GM13976 (cell line): ENCODE measurements at regions not wholly inside any gene's neighbourhood (a gene's known extent, or its start where the extent isn't known, plus 50 kb on each side); places are given as distances from the start of the nearest gene placed in this dataset.
"Not testable (repeated sequence)": the region's sequence is repeated elsewhere in the genome, so short reads cannot be mapped to it uniquely, and the experiment has no call there.

Source experiments
- DNase-seq: peaks from one replicate; pipeline ENCODE4 v3.0.0; 2012; ENCODE audit warnings: low spot score
- in situ Hi-C: fragments of 300-500 bp; cut with MboI; formaldehyde crosslinking; loops from one replicate; pipeline ENCODE4 v1.12.0; 2022; ENCODE audit warnings: low sequenced_read_pairs, mixed read lengths, inconsistent platforms; ENCODE audit not compliant: unreplicated experiment
- TF ChIP-seq, protein P1 (sequence below): IDR thresholded peaks from 2 replicates; pipeline ENCODE4 v1.5.1; 2012; ENCODE audit warnings: borderline replicate concordance, mild to moderate bottlenecking; ENCODE audit not compliant: insufficient read depth; ENCODE audit errors: extremely low read depth, missing control alignments, control extremely low read depth

- TF ChIP-seq, protein P1, sequence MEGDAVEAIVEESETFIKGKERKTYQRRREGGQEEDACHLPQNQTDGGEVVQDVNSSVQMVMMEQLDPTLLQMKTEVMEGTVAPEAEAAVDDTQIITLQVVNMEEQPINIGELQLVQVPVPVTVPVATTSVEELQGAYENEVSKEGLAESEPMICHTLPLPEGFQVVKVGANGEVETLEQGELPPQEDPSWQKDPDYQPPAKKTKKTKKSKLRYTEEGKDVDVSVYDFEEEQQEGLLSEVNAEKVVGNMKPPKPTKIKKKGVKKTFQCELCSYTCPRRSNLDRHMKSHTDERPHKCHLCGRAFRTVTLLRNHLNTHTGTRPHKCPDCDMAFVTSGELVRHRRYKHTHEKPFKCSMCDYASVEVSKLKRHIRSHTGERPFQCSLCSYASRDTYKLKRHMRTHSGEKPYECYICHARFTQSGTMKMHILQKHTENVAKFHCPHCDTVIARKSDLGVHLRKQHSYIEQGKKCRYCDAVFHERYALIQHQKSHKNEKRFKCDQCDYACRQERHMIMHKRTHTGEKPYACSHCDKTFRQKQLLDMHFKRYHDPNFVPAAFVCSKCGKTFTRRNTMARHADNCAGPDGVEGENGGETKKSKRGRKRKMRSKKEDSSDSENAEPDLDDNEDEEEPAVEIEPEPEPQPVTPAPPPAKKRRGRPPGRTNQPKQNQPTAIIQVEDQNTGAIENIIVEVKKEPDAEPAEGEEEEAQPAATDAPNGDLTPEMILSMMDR, result no peak
- DNase-seq, result no peak
- in situ Hi-C loops, result no loop called here
These were observed 209.1 kb upstream of the AUTS2 start for GRCh38 chr7:69389216-69389615.

GRCh38 chr7:69393912-69394311 is 204.4 kb upstream of the AUTS2 start:
- DNase-seq, in situ Hi-C loops: not testable (repeated sequence)

DNA sequence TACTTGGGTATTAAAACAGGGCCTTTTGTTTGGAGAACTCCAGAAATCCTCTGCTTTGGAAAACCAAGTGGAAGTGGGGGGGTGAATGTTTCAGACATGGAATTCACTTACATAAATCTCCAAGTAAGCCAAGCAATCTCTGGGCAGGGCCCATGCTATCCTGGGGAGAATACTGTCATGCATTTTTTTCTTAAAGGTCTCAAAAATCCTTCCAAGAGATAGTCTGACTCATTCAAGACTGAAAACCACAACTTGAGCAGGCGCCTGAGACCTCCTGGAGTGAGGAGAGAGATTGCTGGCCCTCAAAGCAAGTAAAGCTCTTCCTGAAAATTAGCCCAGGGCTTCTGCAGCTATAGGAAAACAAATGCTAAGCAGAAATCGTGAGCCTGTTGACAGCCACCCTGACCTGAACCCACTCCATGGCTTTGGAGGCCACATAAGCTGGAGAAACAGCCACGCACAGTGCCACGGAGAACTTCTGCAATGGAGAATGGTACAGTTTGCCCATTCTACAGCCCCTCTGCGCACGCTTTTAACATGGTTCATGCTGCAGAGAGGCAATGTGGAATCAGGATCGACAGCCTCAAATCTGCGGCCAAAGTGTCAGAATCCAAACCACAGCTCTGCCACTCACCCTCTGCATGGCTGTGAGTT is 203.1 kb upstream of the AUTS2 start:
- in situ Hi-C loops, result no loop called here
- DNase-seq, result no peak
- TF ChIP-seq, protein P1, result no peak

GRCh38 chr7:69398986-69399385 is 199.3 kb upstream of the AUTS2 start:
- DNase-seq, result no peak
- in situ Hi-C loops, result no loop called here
- TF ChIP-seq, protein P1, result no peak

- TF ChIP-seq, protein P1, result no peak
- in situ Hi-C loops, result no loop called here
- DNase-seq, result no peak
These were observed 198.9 kb upstream of the AUTS2 start for GRCh38 chr7:69399401-69399800.

GRCh38 chr7:69402696-69403095 is 195.6 kb upstream of the AUTS2 start:
- TF ChIP-seq, protein P1, result no peak
- DNase-seq, result no peak
- in situ Hi-C loops, result no loop called here

DNA sequence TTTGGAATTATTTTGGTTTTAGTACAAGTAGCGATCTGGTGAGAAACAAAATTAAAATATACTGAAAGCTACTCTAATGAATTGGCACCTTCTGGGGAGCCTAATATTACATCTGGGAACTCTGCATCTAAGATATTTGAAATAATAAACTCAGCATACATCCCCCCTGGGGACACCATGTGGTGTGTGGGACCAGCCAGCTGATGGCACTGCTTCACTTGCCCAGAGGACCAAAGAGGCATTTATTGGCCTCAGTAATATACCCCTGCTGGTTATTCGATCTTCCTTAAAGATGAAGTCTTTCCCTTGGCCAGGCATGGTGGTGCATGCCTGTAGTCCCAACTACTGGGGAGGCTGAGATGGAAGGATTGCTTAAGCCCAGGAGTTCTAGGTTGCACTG is 195.1 kb upstream of the AUTS2 start:
- TF ChIP-seq, protein P1, result peak; percentile 5
- in situ Hi-C loops, result no loop called here
- peak; percentile 48 for DNase-seq
